ENCODE measurements at regions not wholly inside any gene's neighbourhood (a gene's known extent, or its start where the extent isn't known, plus 50 kb on each side); places are given as distances from the start of the nearest gene placed in this dataset.

DNA sequence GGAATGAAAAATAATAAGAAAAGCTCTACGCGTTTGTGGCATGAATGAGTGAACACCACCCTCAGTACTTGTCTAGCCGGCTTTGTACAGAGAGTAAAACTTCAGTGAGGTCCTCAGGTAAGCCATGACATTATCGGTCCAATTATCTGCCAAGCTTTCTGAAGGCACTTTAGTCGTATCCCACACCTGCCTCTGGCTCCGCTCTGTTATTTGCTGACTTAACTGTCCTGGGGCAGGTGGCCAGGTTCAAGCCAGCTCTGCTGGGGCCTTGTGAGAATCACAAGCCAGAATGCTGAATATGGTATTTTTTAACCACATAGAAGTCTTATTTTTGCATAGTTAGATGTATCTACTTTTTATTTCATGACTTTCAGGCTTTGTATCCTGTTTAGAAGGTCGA, 66.0 kb upstream of the FHIP2A start:
- TF ChIP-seq, protein P1, sequence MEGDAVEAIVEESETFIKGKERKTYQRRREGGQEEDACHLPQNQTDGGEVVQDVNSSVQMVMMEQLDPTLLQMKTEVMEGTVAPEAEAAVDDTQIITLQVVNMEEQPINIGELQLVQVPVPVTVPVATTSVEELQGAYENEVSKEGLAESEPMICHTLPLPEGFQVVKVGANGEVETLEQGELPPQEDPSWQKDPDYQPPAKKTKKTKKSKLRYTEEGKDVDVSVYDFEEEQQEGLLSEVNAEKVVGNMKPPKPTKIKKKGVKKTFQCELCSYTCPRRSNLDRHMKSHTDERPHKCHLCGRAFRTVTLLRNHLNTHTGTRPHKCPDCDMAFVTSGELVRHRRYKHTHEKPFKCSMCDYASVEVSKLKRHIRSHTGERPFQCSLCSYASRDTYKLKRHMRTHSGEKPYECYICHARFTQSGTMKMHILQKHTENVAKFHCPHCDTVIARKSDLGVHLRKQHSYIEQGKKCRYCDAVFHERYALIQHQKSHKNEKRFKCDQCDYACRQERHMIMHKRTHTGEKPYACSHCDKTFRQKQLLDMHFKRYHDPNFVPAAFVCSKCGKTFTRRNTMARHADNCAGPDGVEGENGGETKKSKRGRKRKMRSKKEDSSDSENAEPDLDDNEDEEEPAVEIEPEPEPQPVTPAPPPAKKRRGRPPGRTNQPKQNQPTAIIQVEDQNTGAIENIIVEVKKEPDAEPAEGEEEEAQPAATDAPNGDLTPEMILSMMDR (IDR thresholded peaks at IDR 0.05): no peak
- TF ChIP-seq SIN3A (IDR thresholded peaks at IDR 0.05; ENCODE audit: borderline replicate concordance, insufficient read depth, low read depth, low read length) (no peak), TCF7L2 (IDR thresholded peaks at IDR 0.05; ENCODE audit: low read depth, low read length) (no peak)
